H1 (cell line): ENCODE measurements at regions not wholly inside any gene's neighbourhood (a gene's known extent, or its start where the extent isn't known, plus 50 kb on each side); places are given as distances from the start of the nearest gene placed in this dataset.

Experiments
- CTCF ChIA-PET: fragments of 300-600 bp; sonication (Branson Sonifier 250); formaldehyde crosslinking; loops from one replicate; lab custom pipeline; 2021; ENCODE audit not compliant: partially characterized antibody; lab: Charles Lee
- POLR2A ChIA-PET: fragments of 300-600 bp; sonication (Branson Sonifier 250); formaldehyde crosslinking; loops from one replicate; lab custom pipeline; 2021; ENCODE audit warnings: inconsistent platforms; ENCODE audit not compliant: partially characterized antibody; lab: Charles Lee
- DNase-seq, 2 experiments: peaks; one replicate each; pipeline versions ENCODE4 v3.0.0 to v3.0.0-alpha.2; 2010 to 2022; ENCODE audit warnings: low spot score in 2 of 2, low read depth in 1 of 2, mixed read lengths in 1 of 2
- FAIRE-seq: peaks from 2 replicates; lab custom pipeline; 2011; peaks lifted over from hg19 to GRCh38; lab: Jason Lieb, UNC
- H2AFZ ChIP-seq: 2 replicates; pipeline ENCODE4 v1.8.1; 2012; ENCODE audit warnings: low read length, inconsistent platforms
- H2AK5ac ChIP-seq: 2 replicates; pipeline ENCODE4 v1.6.1; 2013; ENCODE audit warnings: low read depth, low read length
- H2BK120ac ChIP-seq: replicated peaks from 2 replicates; pipeline ENCODE3; 2013; ENCODE audit warnings: low read depth, low read length, inconsistent platforms
- H2BK12ac ChIP-seq: 2 replicates; pipeline ENCODE4 v1.6.1; 2013; ENCODE audit warnings: low read depth, low read length
- H2BK15ac ChIP-seq: 2 replicates; pipeline ENCODE4 v1.6.1; 2013; ENCODE audit warnings: low read length
- H2BK20ac ChIP-seq: 2 replicates; pipeline ENCODE4 v1.6.1; 2013; ENCODE audit warnings: low read length
- H2BK5ac ChIP-seq: 2 replicates; pipeline ENCODE4 v1.6.1; 2013; ENCODE audit warnings: low read depth, low read length
- H3K14ac ChIP-seq: 2 replicates; pipeline ENCODE4 v1.6.1; 2013; ENCODE audit warnings: inconsistent platforms; ENCODE audit not compliant: insufficient read length
- H3K18ac ChIP-seq: 2 replicates; pipeline ENCODE4 v1.6.1; 2013; ENCODE audit warnings: low read length; ENCODE audit errors: extremely low read depth
- H3K23ac ChIP-seq: 2 replicates; pipeline ENCODE4 v1.6.1; 2013; ENCODE audit warnings: inconsistent platforms; ENCODE audit not compliant: insufficient read length
- H3K23me2 ChIP-seq: 2 replicates; pipeline ENCODE4 v1.6.1; 2013; ENCODE audit warnings: low read depth, low read length
- H3K27ac ChIP-seq: 2 replicates; pipeline ENCODE4 v1.6.1; 2011; ENCODE audit warnings: low read depth, low read length, inconsistent platforms
- H3K27me3 ChIP-seq, 4 experiments: replicated peaks in 1 of 4; 1 replicate in 1 of 4; 2 replicates in 3 of 4; pipeline versions ENCODE4 v1.6.1 to v1.8.1; 2011 to 2013; ENCODE audit warnings: low read length in 3 of 4, mild to moderate bottlenecking in 3 of 4, inconsistent platforms in 2 of 4, mixed read lengths in 2 of 4, moderate library complexity in 1 of 4; ENCODE audit not compliant: control insufficient read depth in 3 of 4, insufficient read depth in 3 of 4; ENCODE audit errors: extremely low read depth in 1 of 4
- H3K36me3 ChIP-seq, 4 experiments: 2 replicates each; pipeline versions ENCODE4 v1.6.1 to v1.8.1; 2011 to 2013; ENCODE audit warnings: mild to moderate bottlenecking in 4 of 4, low read length in 3 of 4, moderate library complexity in 2 of 4, control low read depth in 1 of 4, inconsistent platforms in 1 of 4; ENCODE audit not compliant: insufficient read depth in 4 of 4, control insufficient read depth in 2 of 4
- H3K4ac ChIP-seq: replicated peaks from 2 replicates; pipeline ENCODE3; 2013; ENCODE audit warnings: low read length, low read depth, mixed read lengths, inconsistent platforms; ENCODE audit not compliant: insufficient read length
- H3K4me1 ChIP-seq, 4 experiments: replicated peaks in 1 of 4; 1 replicate in 1 of 4; 2 replicates in 3 of 4; pipeline versions ENCODE4 v1.6.1 to v1.8.1; 2011 to 2013; ENCODE audit warnings: low read length in 3 of 4, inconsistent platforms in 2 of 4, mixed read lengths in 1 of 4; ENCODE audit not compliant: insufficient read depth in 4 of 4, control insufficient read depth in 3 of 4
- H3K4me2 ChIP-seq, 2 experiments: 2 replicates each; pipeline versions ENCODE4 v1.6.1 to v1.8.1; 2011 to 2013; ENCODE audit warnings: low read depth in 2 of 2, low read length in 2 of 2, control low read depth in 1 of 2, inconsistent platforms in 1 of 2, mild to moderate bottlenecking in 1 of 2; ENCODE audit not compliant: insufficient read depth in 1 of 2
- H3K4me3 ChIP-seq, 4 experiments: fragments of 200-600, 300-600 bp in 1 of 4; sonication (generic), shearing (Covaris generic), sonication (Bioruptor Twin) in 1 of 4; 2 replicates each; pipeline versions ENCODE4 v1.5.1 to v1.8.1; 2011 to 2016; ENCODE audit warnings: low read length in 4 of 4, low read depth in 3 of 4, control low read depth in 2 of 4, inconsistent platforms in 2 of 4, mild to moderate bottlenecking in 2 of 4, mixed read lengths in 1 of 4, moderate library complexity in 1 of 4; ENCODE audit not compliant: insufficient read depth in 2 of 4; ENCODE audit errors: extremely low read depth in 1 of 4
- H3K56ac ChIP-seq: replicated peaks from 2 replicates; pipeline ENCODE3; 2013; ENCODE audit warnings: low read depth, mild to moderate bottlenecking, mixed read lengths, low read length, inconsistent platforms; ENCODE audit not compliant: insufficient read length
- H3K79me1 ChIP-seq: 2 replicates; pipeline ENCODE4 v1.6.1; 2013; ENCODE audit warnings: low read depth, low read length, control low read depth
- H3K79me2 ChIP-seq, 2 experiments: 2 replicates each; pipeline versions ENCODE4 v1.6.1 to v1.8.1; 2012 to 2013; ENCODE audit warnings: low read length in 2 of 2, mild to moderate bottlenecking in 2 of 2, inconsistent platforms in 1 of 2; ENCODE audit not compliant: insufficient read depth in 2 of 2, control insufficient read depth in 1 of 2
- H3K9ac ChIP-seq, 4 experiments: replicated peaks in 1 of 4; 1 replicate in 1 of 4; 2 replicates in 3 of 4; pipeline versions ENCODE4 v1.6.1 to v1.8.1; 2011 to 2013; ENCODE audit warnings: low read depth in 3 of 4, low read length in 3 of 4, control low read depth in 2 of 4, mild to moderate bottlenecking in 2 of 4, moderate library complexity in 2 of 4, inconsistent platforms in 1 of 4; ENCODE audit errors: extremely low read depth in 1 of 4
- H3K9me3 ChIP-seq, 2 experiments: 2 replicates each; pipeline versions ENCODE4 v1.6.1 to v1.8.1; 2012 to 2013; ENCODE audit warnings: mild to moderate bottlenecking in 2 of 2, moderate library complexity in 2 of 2, control low read depth in 1 of 2, inconsistent platforms in 1 of 2, low read depth in 1 of 2, low read length in 1 of 2, mixed read lengths in 1 of 2; ENCODE audit not compliant: insufficient read depth in 2 of 2
- H4K20me1 ChIP-seq, 2 experiments: replicated peaks in 1 of 2; 2 replicates each; pipeline versions ENCODE3 to v1.8.1; 2011 to 2013; ENCODE audit warnings: inconsistent platforms in 2 of 2, low read length in 2 of 2, mild to moderate bottlenecking in 1 of 2; ENCODE audit not compliant: insufficient read depth in 2 of 2, control insufficient read depth in 1 of 2
- H4K5ac ChIP-seq: 2 replicates; pipeline ENCODE4 v1.6.1; 2013; ENCODE audit warnings: low read length, low read depth, mixed read lengths, inconsistent platforms; ENCODE audit not compliant: insufficient read length
- H4K8ac ChIP-seq: 2 replicates; pipeline ENCODE4 v1.8.0; 2013; ENCODE audit warnings: mild to moderate bottlenecking, moderate library complexity, low read length, inconsistent platforms; ENCODE audit not compliant: insufficient read depth; ENCODE audit errors: extremely low read depth
- H4K91ac ChIP-seq: replicated peaks from 2 replicates; pipeline ENCODE3; 2013; ENCODE audit warnings: low read length, mixed read lengths, inconsistent platforms; ENCODE audit not compliant: insufficient read length
- BACH1 ChIP-seq: IDR thresholded peaks from 2 replicates; pipeline ENCODE4 v1.6.1; 2012; ENCODE audit warnings: low read length, improper control_type of control experiment
- RFX5 ChIP-seq: IDR thresholded peaks from 2 replicates; pipeline ENCODE4 v1.6.1; 2011; ENCODE audit warnings: low read depth, low read length, improper control_type of control experiment, borderline replicate concordance
- SP1 ChIP-seq: IDR thresholded peaks from 2 replicates; pipeline ENCODE4 v1.6.1; 2011; ENCODE audit warnings: low read depth, low read length
- TBP ChIP-seq: IDR thresholded peaks from 2 replicates; pipeline ENCODE4 v1.6.1; 2011; ENCODE audit warnings: low read depth, low read length, improper control_type of control experiment
- TEAD4 ChIP-seq: IDR thresholded peaks from 2 replicates; pipeline ENCODE4 v1.6.1; 2012; ENCODE audit warnings: low read depth, low read length, inconsistent platforms, mixed read lengths
- WGBS, 2 experiments: shearing (Covaris generic) in 1 of 2; methylation state at CpG; one replicate each; pipeline versions ENCODE4 v1.1.6 to v1.1.7; 2013 to 2015; ENCODE audit warnings: low lambda C conversion rate in 2 of 2, mixed read lengths in 2 of 2, inconsistent platforms in 1 of 2, low coverage in 1 of 2, missing lambda C conversion rate in 1 of 2; ENCODE audit not compliant: insufficient replicate concordance in 2 of 2, insufficient coverage in 1 of 2, insufficient read length in 1 of 2; ENCODE audit errors: extremely low coverage in 1 of 2, missing lambda C conversion rate in 1 of 2; 5-methylcytosine and 5-hydroxymethylcytosine counted together

DNA sequence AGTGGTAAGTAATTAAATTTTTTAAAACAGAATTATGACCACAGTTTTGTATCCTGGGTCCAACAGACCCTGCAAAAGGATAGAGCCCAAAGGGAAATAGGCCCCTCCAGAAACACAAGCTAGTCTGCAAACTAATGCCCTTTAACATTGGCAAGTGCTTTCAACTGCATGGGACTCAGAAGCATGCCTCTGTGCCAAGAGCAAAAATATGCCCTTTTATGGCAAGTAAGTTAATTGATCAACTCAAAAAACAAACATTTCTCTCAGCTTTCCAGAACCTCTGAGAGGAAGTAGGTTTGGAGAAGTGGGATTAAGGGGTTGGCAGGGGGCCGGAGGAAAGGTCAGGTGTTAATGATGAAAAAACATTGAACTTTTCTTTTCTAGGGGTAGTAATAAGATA is 186.6 kb upstream of the PRSS1 start:
- Histone ChIP-seq H2AFZ (no peak overlapping the region), H2BK120ac (no peak overlapping the region), H3K27ac (no peak overlapping the region), H2BK20ac (no peak overlapping the region), H3K56ac (no peak overlapping the region), H3K18ac (no peak overlapping the region), H3K27me3 (no peaks in the 10 kb centered on the region), H3K4me2 (no peak overlapping the region), H3K14ac (no peak overlapping the region), H4K91ac (no peak overlapping the region), H2BK5ac (no peak overlapping the region), H3K4me1 (peaks cover 0 to 4% (median 0%) of the 10 kb centered on the region in 4 experiments; a peak in 2 of 7 replicates), H3K4ac (no peak overlapping the region), H3K4me3 (no peak overlapping the region), H3K36me3 (no peaks in the 10 kb centered on the region), H2BK12ac (no peak overlapping the region), H3K79me2 (no peaks in the 10 kb centered on the region), H3K23ac (no peak overlapping the region), H4K8ac (no peak overlapping the region), H4K20me1 (no peaks in the 10 kb centered on the region), H3K9me3 (no peaks in the 10 kb centered on the region), H3K9ac (no peak overlapping the region), H2BK15ac (no peak overlapping the region), H4K5ac (no peak overlapping the region), H3K79me1 (no peaks in the 10 kb centered on the region; the same call in 1 of the 2 replicates), H3K23me2 (no peaks in the 10 kb centered on the region), H2AK5ac (no peak overlapping the region)
- WGBS, 2 experiments: 87% methylated on average over 1 of the region's 1 CpG; no CpG with 5 or more reads in 1 of the 2 experiments
- FAIRE-seq: no peak
- DNase-seq: no peak
- ChIA-PET POLR2A (interaction anchor here (1.0 kb wide), 1 partner anchor 8 kb away, joined by 4 read pairs; no protein-coding TSS in a partner anchor), CTCF (interaction anchor here (0.7 to 1.4 kb wide), 11 partner anchors 20 to 250 kb away, joined by 3 to 10 read pairs (median 3); no protein-coding TSS in a partner anchor)
- no peak for TF ChIP-seq BACH1
- TF ChIP-seq SP1: no peak
- TF ChIP-seq RFX5: no peak
- TF ChIP-seq TEAD4: no peak
- no peak for TF ChIP-seq TBP
